ENCODE measurements at regions not wholly inside any gene's neighbourhood (a gene's known extent, or its start where the extent isn't known, plus 50 kb on each side); places are given as distances from the start of the nearest gene placed in this dataset.
A peak's percentile ranks its signal among the peaks of the same experiment; 100 is the strongest.

GRCh38 chr2:2771721-2772411, 440.8 kb upstream of the MYT1L start:
- ATAC-seq: no peak
- intact Hi-C loops (cut with micrococcal nuclease): no loop called here
- DNase-seq: no peak

DNA sequence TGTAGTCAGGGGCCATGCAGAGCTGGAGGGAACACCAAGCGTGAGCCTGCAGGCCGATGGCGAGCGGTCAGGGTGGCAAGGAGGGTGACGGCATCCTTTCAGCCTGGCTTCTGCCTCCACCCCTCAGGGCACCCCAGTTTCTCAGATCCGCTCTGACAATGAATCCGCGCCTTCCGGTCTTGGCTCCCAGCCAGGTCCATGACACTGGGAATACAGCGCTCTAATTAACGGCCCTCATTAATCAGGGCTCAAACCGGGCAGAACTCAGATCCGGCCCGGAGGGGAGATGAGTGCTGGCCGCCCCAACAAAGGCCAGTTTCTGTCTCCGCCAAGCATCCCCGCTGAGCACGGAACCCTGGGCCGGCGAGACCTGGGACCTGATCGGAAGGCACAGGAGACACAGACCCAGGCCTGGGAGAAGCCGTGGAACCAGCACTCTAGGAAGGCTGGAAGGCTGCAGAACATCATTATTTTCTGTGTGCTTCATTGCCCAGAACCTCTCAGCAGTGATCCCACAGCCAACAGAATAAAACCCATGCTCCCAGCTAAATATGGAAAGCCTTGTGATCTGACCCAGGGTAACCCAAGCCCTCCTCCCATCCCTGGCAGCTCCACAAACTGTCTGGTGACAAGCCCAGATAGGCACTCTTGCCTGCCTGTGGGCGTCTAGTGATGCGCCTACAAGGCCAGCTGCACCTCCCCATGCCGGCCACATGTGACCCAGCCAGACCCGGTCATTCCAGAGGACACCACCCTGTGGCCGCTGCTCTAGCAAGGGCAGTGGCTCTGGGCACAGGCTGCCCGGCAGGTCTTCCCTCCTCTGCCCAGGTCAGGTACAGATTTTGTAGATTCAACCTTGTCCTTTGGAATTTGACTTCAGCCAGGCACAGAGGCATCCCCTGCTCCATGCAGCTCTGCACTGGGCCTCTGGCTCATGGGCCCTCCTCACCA, 438.7 kb upstream of the MYT1L start:
- intact Hi-C loops (cut with micrococcal nuclease): no loop called here
- DNase-seq (peak; percentile 86), ATAC-seq (peak; percentile 99)

- ATAC-seq (no peak), DNase-seq (no peak)
- intact Hi-C loops (cut with micrococcal nuclease): no loop called here
Observed at GRCh38 chr2:2768476-2768875, 437.4 kb upstream of the MYT1L start.

DNA sequence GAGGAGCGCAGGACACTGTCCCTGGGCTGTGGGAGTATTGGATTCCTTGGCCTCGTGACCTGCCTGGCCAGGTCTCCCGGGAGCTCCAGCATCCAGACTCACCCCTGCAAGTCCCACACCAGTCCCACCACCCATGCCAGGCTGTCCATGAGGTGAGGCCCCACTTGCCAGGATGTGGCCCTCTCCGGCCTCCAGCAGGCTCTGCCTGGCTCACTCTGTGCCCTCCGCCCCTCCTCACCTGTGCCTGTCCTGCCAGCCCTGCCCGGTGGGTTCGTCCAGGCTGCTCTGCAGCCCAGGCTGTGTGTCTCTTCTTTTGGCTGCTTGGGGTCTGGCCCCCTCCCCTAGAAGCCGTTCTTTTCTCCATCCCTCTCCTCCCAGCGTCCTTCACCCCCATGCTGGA, 436.8 kb upstream of the MYT1L start:
- intact Hi-C loops (cut with micrococcal nuclease): no loop called here
- no peak for DNase-seq
- ATAC-seq: no peak

DNA sequence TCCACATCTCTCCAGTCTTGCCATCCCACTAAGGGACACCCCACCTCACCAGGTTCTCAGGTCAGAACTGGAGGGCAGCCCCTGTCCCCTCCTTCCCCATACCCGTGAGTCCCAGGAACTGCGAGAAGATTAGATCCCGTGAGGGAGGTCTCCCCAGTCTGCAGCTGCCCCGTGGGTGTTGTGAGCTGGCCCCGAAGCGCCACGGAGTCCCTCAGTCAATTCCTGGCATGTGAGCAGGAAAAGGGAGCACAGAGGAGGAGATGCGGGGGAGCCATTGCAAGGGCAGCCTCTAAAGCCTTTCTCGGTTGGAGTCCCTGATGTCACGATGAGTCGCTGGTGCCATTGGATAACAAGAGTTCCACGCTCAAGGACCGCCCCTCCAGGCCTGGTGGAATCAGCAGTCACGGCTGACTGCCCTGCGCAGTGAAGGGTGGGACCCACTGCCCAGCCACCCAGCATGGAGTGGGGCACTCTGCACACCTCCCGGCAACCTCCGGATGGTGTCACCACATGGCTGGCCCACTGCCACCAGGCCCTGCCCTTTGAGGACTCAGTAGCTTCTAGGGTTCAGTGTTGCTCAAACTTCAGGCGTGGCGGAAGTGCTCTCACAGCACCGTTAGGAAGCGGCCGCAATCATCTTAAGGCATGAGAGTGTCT, 434.9 kb upstream of the MYT1L start:
- DNase-seq: no peak
- ATAC-seq: no peak
- intact Hi-C loops (cut with micrococcal nuclease): no loop called here

DNA sequence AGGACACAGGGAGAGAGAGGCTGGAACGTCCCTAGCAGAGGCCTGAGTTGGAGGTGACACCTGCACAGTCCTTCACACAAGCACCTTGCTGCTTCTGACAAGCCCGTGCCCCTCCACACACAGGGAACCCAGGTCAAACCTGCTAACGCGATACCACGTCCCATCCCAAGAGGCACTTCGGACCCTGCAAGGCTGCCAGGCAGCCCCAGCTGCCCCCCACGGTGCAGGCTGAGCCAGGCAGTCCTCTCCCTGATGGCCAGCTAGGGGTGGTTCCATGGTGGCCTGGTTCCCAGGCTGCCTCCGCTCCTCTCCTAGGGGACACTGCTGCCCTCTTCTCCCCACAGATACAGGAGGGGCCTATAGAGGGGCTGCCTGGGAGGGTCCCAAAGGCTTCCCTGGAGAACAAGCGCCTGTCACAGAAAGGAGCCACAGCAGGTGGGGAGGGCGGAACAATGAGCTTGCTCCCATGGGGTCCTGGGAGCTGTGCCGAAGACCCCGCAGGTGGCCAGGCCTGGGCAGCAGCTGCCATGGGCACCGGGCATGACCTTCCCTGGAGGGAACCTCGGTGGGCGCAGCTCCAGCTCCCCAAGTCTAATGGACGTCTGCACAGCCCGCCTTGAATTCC, 434.2 kb upstream of the MYT1L start:
- no peak for ATAC-seq
- DNase-seq: no peak
- intact Hi-C loops (cut with micrococcal nuclease): no loop called here

DNA sequence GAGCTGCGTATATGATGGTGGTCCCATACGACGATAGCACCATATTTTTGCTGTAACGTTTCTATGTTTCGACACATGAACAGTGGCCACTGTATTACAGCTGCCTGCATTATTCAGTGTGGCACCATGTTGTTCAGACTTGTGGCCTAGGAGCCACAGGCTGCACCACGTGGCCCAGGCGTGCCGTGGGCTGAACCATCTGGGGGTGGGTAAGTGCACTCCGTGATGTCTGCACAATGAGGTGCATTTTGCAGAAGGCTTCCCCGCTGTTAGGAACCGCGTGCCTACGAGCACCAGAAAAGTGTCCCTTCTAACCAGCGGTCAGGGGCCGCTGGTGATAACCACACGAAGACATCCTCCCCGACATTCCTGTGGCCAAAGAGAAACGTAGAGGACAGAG, 433.7 kb upstream of the MYT1L start:
- intact Hi-C loops (cut with micrococcal nuclease): no loop called here
- no peak for ATAC-seq

DNA sequence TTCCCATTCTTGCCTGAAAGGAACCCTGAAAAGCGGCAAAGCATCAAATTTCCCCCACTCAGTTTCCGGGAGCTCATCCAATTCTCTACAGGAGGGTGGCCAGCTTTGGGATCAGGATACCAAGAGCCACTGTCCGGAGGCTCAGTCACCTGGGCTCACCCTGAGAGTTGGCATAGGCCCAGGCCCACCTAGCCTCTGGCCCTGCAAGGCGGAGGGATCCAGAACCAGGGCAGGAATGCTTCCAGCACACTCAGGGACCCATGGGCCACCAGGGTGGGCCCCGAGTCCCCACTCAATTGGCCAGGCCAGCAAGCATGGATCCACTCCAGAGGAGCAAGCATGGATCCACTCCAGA, 432.9 kb upstream of the MYT1L start:
- ATAC-seq (no peak), DNase-seq (no peak)
- intact Hi-C loops (cut with micrococcal nuclease): no loop called here

More for the DNA sequence above, 433.7 kb upstream of the MYT1L start:
- DNase-seq: no peak

- no peak for DNase-seq
- no peak for ATAC-seq
- intact Hi-C loops (cut with micrococcal nuclease): no loop called here
Observed at GRCh38 chr2:2763351-2764000, 432.4 kb upstream of the MYT1L start.

DNA sequence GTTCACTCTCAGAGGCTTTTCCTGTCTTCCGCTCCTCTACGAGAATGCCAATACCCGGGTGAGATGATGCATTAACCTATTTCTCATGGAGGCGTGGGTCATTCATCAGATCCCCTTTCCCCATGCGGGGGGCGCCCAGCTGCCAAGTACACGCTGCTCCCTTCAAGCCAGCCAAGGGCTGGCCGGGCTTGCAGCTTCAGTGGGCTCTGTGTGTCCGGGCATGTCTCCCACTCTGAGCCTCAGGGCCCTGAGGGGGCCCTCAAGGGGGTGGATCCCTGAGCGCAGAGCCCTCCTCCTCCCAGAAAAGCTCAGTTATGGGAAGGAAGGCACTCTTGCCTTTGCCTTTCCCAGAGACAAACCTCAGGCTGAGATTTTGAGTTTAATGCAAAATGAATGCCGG, 431.8 kb upstream of the MYT1L start:
- ATAC-seq (no peak), DNase-seq (no peak)
- intact Hi-C loops (cut with micrococcal nuclease): no loop called here

GRCh38 chr2:2762166-2762908, 431.3 kb upstream of the MYT1L start:
- intact Hi-C loops (cut with micrococcal nuclease): no loop called here
- no peak for DNase-seq
- no peak for ATAC-seq

GRCh38 chr2:2758793-2759367, 427.8 kb upstream of the MYT1L start:
- intact Hi-C loops (cut with micrococcal nuclease): no loop called here
- no peak for DNase-seq
- no peak for ATAC-seq

DNA sequence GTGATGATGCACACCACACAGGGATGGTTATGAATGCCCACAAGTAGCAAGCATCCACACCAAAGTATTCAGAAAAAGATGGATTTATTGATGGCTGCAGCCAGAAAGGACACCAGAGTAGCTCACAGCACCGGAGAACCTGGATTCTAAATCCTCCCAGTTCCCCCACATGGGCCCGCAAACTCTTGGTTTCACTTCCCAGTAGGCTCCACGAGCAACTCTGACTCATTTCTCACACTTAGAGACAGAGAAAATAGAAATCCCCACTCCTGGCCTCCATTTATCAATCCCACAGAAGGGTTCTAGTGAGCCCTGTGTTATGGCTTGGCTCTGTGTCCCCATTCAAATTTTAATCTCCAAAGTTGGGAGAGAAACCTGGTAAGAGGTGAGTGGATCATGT, 426.7 kb upstream of the MYT1L start:
- intact Hi-C loops (cut with micrococcal nuclease): no loop called here
- DNase-seq: no peak
- ATAC-seq: no peak

GRCh38 chr2:2756886-2757285, 425.8 kb upstream of the MYT1L start:
- intact Hi-C loops (cut with micrococcal nuclease): no loop called here
- ATAC-seq: no peak

GRCh38 chr2:2755990-2756389, 424.9 kb upstream of the MYT1L start:
- no peak for DNase-seq

More at GRCh38 chr2:2756886-2757285, 425.8 kb upstream of the MYT1L start:
- no peak for DNase-seq

DNA sequence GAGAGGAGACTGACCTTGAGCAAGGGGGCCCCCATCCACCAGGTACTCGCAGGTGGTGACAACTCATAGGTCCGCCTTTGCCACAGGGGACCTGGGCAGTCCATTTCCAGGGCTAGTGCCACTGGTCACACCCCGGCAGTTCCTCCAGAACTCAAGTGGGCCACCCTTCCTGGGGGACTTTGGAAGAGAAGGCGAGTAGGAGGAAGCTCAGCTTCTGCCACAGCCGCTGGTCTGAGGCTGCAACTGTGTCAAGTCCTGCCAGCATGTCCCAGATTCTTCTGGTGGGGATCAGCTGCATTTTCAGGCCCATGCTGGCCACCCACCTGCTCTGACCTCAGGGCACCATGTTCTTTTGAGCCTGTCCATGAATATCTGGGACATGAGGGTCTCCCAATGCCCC, 423.9 kb upstream of the MYT1L start:
- intact Hi-C loops (cut with micrococcal nuclease): no loop called here
- DNase-seq: no peak
- no peak for ATAC-seq

More at GRCh38 chr2:2755990-2756389, 424.9 kb upstream of the MYT1L start:
- ATAC-seq: no peak
- intact Hi-C loops (cut with micrococcal nuclease): no loop called here

GRCh38 chr2:2751715-2752315, 420.7 kb upstream of the MYT1L start:
- no peak for ATAC-seq
- intact Hi-C loops (cut with micrococcal nuclease): no loop called here
- DNase-seq: no peak

All from left ventricle myocardium superior (tissue), 1 donor.